ENCODE measurements at regions not wholly inside any gene's neighbourhood (a gene's known extent, or its start where the extent isn't known, plus 50 kb on each side); places are given as distances from the start of the nearest gene placed in this dataset.

GRCh38 chr2:107412981-107413380 is 413.7 kb upstream of the RGPD4 start:
- DNase-seq (ENCODE audit: low spot score) (no peak), ATAC-seq (no peak)
- Histone ChIP-seq H3K36me3 (ENCODE audit: insufficient read depth) (no peaks in the 10 kb centered on the region), H3K79me2 (replicated peaks; ENCODE audit: insufficient read depth) (no peaks in the 10 kb centered on the region), H4K20me1 (replicated peaks; ENCODE audit: insufficient read depth) (no peaks in the 10 kb centered on the region), H3K27ac (ENCODE audit: low read depth) (no peak overlapping the region), H3F3A (replicated peaks; ENCODE audit: low read depth) (no peaks in the 10 kb centered on the region), H3K4me3 (no peak overlapping the region), H3K4me1 (ENCODE audit: insufficient read depth) (no peaks in the 10 kb centered on the region), H3K9me2 (ENCODE audit: insufficient read depth) (0 out of 2 replicates have a peak, but pooled peaks cover 4% of the 10 kb centered on the region), H2AFZ (no peak overlapping the region), H3K4me2 (no peak overlapping the region), H3K27me3 (ENCODE audit: insufficient read depth) (no peaks in the 10 kb centered on the region)
- Mint-ChIP-seq H3K9me3 (no peaks in the 10 kb centered on the region), H3K4me3 (no peak overlapping the region), H3K4me1 (no peaks in the 10 kb centered on the region), H3K27me3 (ENCODE audit: insufficient read depth, low read depth, poor library complexity) (peaks cover 5% of the 10 kb centered on the region), H3K27ac (no peak overlapping the region), H3K36me3 (ENCODE audit: low read depth) (no peaks in the 10 kb centered on the region)
- TF ChIP-seq STAT1 (IDR thresholded peaks at IDR 0.05; ENCODE audit: unreplicated experiment): no peak
- TF ChIP-seq, protein P1, sequence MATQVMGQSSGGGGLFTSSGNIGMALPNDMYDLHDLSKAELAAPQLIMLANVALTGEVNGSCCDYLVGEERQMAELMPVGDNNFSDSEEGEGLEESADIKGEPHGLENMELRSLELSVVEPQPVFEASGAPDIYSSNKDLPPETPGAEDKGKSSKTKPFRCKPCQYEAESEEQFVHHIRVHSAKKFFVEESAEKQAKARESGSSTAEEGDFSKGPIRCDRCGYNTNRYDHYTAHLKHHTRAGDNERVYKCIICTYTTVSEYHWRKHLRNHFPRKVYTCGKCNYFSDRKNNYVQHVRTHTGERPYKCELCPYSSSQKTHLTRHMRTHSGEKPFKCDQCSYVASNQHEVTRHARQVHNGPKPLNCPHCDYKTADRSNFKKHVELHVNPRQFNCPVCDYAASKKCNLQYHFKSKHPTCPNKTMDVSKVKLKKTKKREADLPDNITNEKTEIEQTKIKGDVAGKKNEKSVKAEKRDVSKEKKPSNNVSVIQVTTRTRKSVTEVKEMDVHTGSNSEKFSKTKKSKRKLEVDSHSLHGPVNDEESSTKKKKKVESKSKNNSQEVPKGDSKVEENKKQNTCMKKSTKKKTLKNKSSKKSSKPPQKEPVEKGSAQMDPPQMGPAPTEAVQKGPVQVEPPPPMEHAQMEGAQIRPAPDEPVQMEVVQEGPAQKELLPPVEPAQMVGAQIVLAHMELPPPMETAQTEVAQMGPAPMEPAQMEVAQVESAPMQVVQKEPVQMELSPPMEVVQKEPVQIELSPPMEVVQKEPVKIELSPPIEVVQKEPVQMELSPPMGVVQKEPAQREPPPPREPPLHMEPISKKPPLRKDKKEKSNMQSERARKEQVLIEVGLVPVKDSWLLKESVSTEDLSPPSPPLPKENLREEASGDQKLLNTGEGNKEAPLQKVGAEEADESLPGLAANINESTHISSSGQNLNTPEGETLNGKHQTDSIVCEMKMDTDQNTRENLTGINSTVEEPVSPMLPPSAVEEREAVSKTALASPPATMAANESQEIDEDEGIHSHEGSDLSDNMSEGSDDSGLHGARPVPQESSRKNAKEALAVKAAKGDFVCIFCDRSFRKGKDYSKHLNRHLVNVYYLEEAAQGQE (IDR thresholded peaks at IDR 0.05; ENCODE audit: unreplicated experiment): no peak
- TF ChIP-seq ZNF462 (CRISPR knock-in tag; IDR thresholded peaks at IDR 0.05): no peak
- TF ChIP-seq CREB1 (CRISPR knock-in tag; IDR thresholded peaks at IDR 0.05; ENCODE audit: low read depth): no peak
- TF ChIP-seq EZH2phosphoT487 (IDR thresholded peaks at IDR 0.05; ENCODE audit: unreplicated experiment): no peak
- TF ChIP-seq, protein P2, sequence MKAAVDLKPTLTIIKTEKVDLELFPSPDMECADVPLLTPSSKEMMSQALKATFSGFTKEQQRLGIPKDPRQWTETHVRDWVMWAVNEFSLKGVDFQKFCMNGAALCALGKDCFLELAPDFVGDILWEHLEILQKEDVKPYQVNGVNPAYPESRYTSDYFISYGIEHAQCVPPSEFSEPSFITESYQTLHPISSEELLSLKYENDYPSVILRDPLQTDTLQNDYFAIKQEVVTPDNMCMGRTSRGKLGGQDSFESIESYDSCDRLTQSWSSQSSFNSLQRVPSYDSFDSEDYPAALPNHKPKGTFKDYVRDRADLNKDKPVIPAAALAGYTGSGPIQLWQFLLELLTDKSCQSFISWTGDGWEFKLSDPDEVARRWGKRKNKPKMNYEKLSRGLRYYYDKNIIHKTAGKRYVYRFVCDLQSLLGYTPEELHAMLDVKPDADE (IDR thresholded peaks at IDR 0.05): no peak
- TF ChIP-seq ZNF114 (CRISPR knock-in tag; IDR thresholded peaks at IDR 0.05): no peak
